ENCODE measurements at regions not wholly inside any gene's neighbourhood (a gene's known extent, or its start where the extent isn't known, plus 50 kb on each side); places are given as distances from the start of the nearest gene placed in this dataset.

- TF ChIP-seq RARB (CRISPR knock-in tag; IDR thresholded peaks at IDR 0.05) (no peak), PATZ1 (CRISPR knock-in tag; IDR thresholded peaks at IDR 0.05; ENCODE audit: borderline replicate concordance) (no peak), SNAI2 (CRISPR knock-in tag; IDR thresholded peaks at IDR 0.05) (no peak), ZFP30 (CRISPR knock-in tag; IDR thresholded peaks at IDR 0.05) (no peak)
- TF ChIP-seq, protein P1, sequence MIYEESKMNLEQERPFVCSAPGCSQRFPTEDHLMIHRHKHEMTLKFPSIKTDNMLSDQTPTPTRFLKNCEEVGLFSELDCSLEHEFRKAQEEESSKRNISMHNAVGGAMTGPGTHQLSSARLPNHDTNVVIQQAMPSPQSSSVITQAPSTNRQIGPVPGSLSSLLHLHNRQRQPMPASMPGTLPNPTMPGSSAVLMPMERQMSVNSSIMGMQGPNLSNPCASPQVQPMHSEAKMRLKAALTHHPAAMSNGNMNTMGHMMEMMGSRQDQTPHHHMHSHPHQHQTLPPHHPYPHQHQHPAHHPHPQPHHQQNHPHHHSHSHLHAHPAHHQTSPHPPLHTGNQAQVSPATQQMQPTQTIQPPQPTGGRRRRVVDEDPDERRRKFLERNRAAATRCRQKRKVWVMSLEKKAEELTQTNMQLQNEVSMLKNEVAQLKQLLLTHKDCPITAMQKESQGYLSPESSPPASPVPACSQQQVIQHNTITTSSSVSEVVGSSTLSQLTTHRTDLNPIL (CRISPR knock-in tag; IDR thresholded peaks at IDR 0.05; ENCODE audit: low read depth), result no peak
- TF ChIP-seq, protein P2, sequence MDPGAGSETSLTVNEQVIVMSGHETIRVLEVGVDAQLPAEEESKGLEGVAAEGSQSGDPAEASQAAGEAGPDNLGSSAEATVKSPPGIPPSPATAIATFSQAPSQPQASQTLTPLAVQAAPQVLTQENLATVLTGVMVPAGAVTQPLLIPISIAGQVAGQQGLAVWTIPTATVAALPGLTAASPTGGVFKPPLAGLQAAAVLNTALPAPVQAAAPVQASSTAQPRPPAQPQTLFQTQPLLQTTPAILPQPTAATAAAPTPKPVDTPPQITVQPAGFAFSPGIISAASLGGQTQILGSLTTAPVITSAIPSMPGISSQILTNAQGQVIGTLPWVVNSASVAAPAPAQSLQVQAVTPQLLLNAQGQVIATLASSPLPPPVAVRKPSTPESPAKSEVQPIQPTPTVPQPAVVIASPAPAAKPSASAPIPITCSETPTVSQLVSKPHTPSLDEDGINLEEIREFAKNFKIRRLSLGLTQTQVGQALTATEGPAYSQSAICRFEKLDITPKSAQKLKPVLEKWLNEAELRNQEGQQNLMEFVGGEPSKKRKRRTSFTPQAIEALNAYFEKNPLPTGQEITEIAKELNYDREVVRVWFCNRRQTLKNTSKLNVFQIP (CRISPR knock-in tag; IDR thresholded peaks at IDR 0.05; ENCODE audit: borderline replicate concordance, low read depth), result no peak
Measured at GRCh38 chr13:38173403-38173802, 176.2 kb upstream of the UFM1 start.
